Activated T-cell treated with anti-CD3 and anti-CD28 coated beads, Interleukin-2, amount 50 U/mL, for 4 hours (primary cell): ENCODE measurements at regions not wholly inside any gene's neighbourhood (a gene's known extent, or its start where the extent isn't known, plus 50 kb on each side); places are given as distances from the start of the nearest gene placed in this dataset.

Experiments
- ATAC-seq, 2 donors: fragments of 200-7000 bp; cut with Tn5 transposase; one replicate each; pipeline ENCODE4 v1.10.0; 2021
- DNase-seq: peaks from one replicate; pipeline ENCODE4 v3.0.0-alpha.2; 2020
- H3K27me3 Mint-ChIP-seq: one replicate; pipeline ENCODE4 v1.8.0; 2021; ENCODE audit warnings: low read depth, mixed read lengths
- H3K36me3 Mint-ChIP-seq: one replicate; pipeline ENCODE4 v1.8.0; 2022; ENCODE audit warnings: mixed read lengths; ENCODE audit not compliant: insufficient read depth
- H3K4me1 Mint-ChIP-seq: one replicate; pipeline ENCODE4 v1.8.0; 2021; ENCODE audit warnings: low read depth, mixed read lengths
- H3K4me3 Mint-ChIP-seq: one replicate; pipeline ENCODE4 v1.8.0; 2021; ENCODE audit warnings: mild to moderate bottlenecking, moderate library complexity, mixed read lengths
- H3K9me3 Mint-ChIP-seq: one replicate; pipeline ENCODE4 v1.8.0; 2021; ENCODE audit warnings: mixed read lengths

DNA sequence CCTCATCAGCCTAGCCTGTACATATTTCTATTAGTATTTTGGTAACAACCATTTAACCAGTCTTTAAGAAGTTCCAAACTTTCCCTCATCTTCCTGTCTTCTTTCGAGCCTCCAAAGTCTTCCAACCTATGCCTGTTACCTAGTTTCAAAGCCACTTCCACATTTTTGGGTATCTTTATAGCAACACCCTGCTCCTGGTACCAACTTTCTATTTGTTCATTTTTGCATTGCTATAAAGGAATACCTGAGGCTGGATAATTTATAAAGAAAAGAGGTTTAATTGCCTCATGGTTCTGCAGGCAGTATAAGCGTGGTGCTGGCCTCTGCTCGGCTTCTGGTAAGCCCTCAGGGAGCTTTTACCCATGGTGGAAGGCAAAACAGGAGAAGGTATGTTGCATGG, 578.8 kb upstream of the AUTS2 start:
- no peak for ATAC-seq
- no peak overlapping the region for H3K4me3 Mint-ChIP-seq
- no peaks in the 10 kb centered on the region for H3K27me3 Mint-ChIP-seq

DNA sequence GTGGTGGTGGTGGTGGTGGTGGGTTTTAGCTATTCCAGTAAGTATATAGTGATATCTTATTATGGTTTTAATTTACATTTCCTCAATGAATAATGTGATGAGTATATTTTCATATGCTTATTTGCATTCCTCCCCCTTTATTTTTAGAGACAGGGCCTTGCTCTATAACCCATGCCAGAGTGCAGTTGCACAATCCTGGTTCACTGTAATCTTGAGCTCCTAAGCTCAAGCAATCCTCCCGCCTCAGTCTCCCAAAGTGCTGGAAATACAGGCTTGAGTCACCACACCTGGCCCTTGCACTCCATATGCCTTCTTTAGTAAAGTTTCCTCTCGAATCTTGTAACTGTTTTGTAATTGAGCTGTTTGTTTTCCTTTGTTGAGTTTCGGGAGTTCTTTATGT, 577.7 kb upstream of the AUTS2 start:
- no peaks in the 10 kb centered on the region for H3K4me1 Mint-ChIP-seq
- H3K36me3 Mint-ChIP-seq, result no peaks in the 10 kb centered on the region
- H3K9me3 Mint-ChIP-seq, result peaks cover 22% of the 10 kb centered on the region
- H3K27me3 Mint-ChIP-seq, result no peaks in the 10 kb centered on the region
- no peak overlapping the region for H3K4me3 Mint-ChIP-seq
- ATAC-seq (no peak), DNase-seq (no peak)

More for the DNA sequence above, 578.8 kb upstream of the AUTS2 start:
- H3K9me3 Mint-ChIP-seq, result peaks cover 24% of the 10 kb centered on the region
- H3K4me1 Mint-ChIP-seq, result no peaks in the 10 kb centered on the region
- DNase-seq, result no peak
- H3K36me3 Mint-ChIP-seq, result no peaks in the 10 kb centered on the region

DNA sequence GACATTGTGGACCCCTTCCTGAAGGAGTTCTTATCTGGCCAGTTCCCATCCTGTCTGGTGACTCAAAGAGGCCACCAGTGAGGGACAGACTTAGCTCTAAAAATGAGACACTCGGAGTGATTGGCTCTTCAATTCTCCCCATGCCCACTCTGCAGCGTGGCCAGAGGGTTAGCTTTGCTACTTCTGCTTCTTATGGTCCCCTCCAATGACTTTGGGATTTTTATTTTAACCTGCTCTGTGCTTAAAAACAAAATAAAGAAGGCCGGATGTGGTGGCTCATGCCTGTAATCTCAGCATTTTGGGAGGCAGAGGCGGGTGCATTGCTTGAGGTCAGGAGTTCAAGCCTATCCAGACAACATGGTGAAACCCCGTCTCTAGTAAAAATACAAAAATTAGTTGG, 573.0 kb upstream of the AUTS2 start:
- ATAC-seq (no peak), DNase-seq (no peak)
- no peaks in the 10 kb centered on the region for H3K27me3 Mint-ChIP-seq
- H3K4me3 Mint-ChIP-seq, result no peak overlapping the region
- H3K9me3 Mint-ChIP-seq, result peaks cover 9% of the 10 kb centered on the region
- H3K4me1 Mint-ChIP-seq, result no peaks in the 10 kb centered on the region
- no peaks in the 10 kb centered on the region for H3K36me3 Mint-ChIP-seq

DNA sequence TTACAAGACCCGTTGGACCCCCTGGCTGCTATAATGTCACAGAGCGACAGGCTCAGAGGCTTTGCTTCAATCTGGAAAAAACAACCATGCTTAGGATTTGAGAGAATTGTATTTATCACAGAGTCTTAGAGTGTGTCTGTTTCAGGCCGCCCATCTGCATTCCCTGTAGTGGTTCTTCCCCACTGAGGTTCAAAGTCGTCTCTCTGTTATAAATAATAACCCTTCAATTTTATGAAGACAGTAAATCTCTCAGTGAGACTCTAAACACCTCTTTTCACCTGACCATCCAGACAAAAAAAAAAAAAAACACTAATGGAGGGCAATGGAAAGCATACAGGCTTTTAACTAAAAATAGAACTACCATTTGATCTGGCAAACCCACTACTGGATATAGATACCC, 565.4 kb upstream of the AUTS2 start:
- Mint-ChIP-seq H3K36me3 (no peaks in the 10 kb centered on the region), H3K4me3 (no peak overlapping the region), H3K4me1 (no peaks in the 10 kb centered on the region), H3K9me3 (peaks cover 4% of the 10 kb centered on the region), H3K27me3 (no peaks in the 10 kb centered on the region)
- no peak for ATAC-seq
- no peak for DNase-seq

GRCh38 chr7:69035826-69036225, 562.4 kb upstream of the AUTS2 start:
- Mint-ChIP-seq H3K27me3 (no peaks in the 10 kb centered on the region), H3K4me1 (no peaks in the 10 kb centered on the region), H3K9me3 (no peaks in the 10 kb centered on the region), H3K36me3 (no peaks in the 10 kb centered on the region), H3K4me3 (no peak overlapping the region)
- no peak for DNase-seq
- ATAC-seq, result no peak

DNA sequence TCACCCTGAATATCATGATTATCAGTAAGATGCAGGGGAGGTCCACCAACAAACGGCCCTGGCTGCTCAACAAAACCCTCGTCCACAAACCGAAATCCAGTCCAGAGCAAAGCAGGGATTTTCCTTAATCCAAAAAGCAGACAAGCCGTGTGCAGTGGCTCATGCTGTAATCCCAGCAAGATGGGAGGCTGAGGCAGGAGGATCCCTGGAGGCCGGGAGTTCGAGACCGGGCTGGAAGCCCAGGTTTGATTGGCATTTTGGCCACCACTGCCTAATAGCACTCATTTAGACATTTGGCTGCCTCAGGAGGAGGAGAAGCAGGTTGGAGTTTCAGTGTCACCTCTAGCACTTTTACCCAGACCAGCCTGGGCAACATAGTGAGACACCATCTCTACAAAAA, 562.0 kb upstream of the AUTS2 start:
- ATAC-seq (no peak), DNase-seq (no peak)
- no peak overlapping the region for H3K4me3 Mint-ChIP-seq
- no peaks in the 10 kb centered on the region for H3K4me1 Mint-ChIP-seq
- no peaks in the 10 kb centered on the region for H3K27me3 Mint-ChIP-seq
- H3K9me3 Mint-ChIP-seq, result no peaks in the 10 kb centered on the region
- H3K36me3 Mint-ChIP-seq, result no peaks in the 10 kb centered on the region

DNA sequence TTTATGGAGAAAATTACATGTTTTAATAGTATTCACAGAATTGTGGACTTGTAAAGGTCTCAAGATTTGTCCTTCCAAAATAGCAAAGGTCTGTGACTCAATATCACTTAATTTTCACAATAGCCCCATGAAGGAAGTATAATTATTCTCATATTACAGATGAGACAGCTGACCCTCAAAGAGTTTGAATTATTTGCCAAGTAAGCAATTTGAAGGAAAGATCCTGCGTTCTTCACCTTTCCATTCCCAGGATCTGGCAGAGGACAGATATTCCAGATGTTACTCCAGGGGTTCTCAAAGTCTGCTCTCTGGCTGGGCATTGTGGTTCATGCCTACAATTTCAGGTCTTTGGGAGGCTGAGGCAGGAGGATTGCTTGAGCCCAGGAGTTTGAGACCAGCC, 559.4 kb upstream of the AUTS2 start:
- H3K27me3 Mint-ChIP-seq, result no peaks in the 10 kb centered on the region
- H3K36me3 Mint-ChIP-seq, result no peaks in the 10 kb centered on the region
- H3K9me3 Mint-ChIP-seq, result peaks cover 11% of the 10 kb centered on the region
- H3K4me3 Mint-ChIP-seq, result no peak overlapping the region
- ATAC-seq (no peak), DNase-seq (no peak)
- no peaks in the 10 kb centered on the region for H3K4me1 Mint-ChIP-seq

GRCh38 chr7:69042138-69042537, 556.1 kb upstream of the AUTS2 start:
- H3K4me1 Mint-ChIP-seq, result no peaks in the 10 kb centered on the region
- ATAC-seq (no peak), DNase-seq (no peak)
- H3K9me3 Mint-ChIP-seq, result peaks cover 11% of the 10 kb centered on the region
- no peak overlapping the region for H3K4me3 Mint-ChIP-seq
- H3K36me3 Mint-ChIP-seq, result no peaks in the 10 kb centered on the region
- H3K27me3 Mint-ChIP-seq, result no peaks in the 10 kb centered on the region

GRCh38 chr7:69047151-69047754, 551.0 kb upstream of the AUTS2 start:
- Mint-ChIP-seq H3K4me1 (no peaks in the 10 kb centered on the region), H3K9me3 (peaks cover 16% of the 10 kb centered on the region), H3K27me3 (no peaks in the 10 kb centered on the region), H3K36me3 (no peaks in the 10 kb centered on the region), H3K4me3 (no peak overlapping the region)
- ATAC-seq (no peak), DNase-seq (no peak)

- Mint-ChIP-seq H3K36me3 (no peaks in the 10 kb centered on the region), H3K4me1 (no peaks in the 10 kb centered on the region), H3K27me3 (no peaks in the 10 kb centered on the region), H3K4me3 (no peak overlapping the region), H3K9me3 (peaks cover 13% of the 10 kb centered on the region)
- ATAC-seq, result no peak
- no peak for DNase-seq
Observed at GRCh38 chr7:69049326-69049725, 548.9 kb upstream of the AUTS2 start.

GRCh38 chr7:69052447-69052846, 545.8 kb upstream of the AUTS2 start:
- Mint-ChIP-seq H3K4me3 (no peak overlapping the region), H3K36me3 (no peaks in the 10 kb centered on the region), H3K9me3 (peaks cover 17% of the 10 kb centered on the region), H3K27me3 (no peaks in the 10 kb centered on the region), H3K4me1 (no peaks in the 10 kb centered on the region)
- DNase-seq (no peak), ATAC-seq (no peak)

DNA sequence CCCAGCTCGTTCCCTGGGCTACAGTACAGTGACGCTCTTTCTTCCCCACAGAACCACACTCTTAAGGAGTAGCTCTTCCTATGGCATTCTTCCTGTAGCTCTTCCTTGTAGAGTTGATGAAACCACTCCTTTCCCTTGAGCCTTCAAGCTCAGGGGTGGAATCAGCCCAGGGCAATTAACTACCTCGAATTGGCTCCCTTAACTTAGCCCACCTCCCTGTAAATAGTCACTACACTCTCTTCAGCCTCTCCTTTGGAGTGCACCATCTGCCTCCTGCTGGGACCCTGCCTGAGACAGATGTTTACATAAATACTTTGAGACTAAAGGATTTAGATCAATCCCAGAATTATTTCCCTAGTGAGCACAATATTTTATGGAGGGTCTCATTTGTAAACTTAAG, 537.8 kb upstream of the AUTS2 start:
- no peak for ATAC-seq
- Mint-ChIP-seq H3K4me1 (no peaks in the 10 kb centered on the region), H3K27me3 (no peaks in the 10 kb centered on the region), H3K9me3 (peaks cover 13% of the 10 kb centered on the region), H3K4me3 (no peak overlapping the region), H3K36me3 (no peaks in the 10 kb centered on the region)
- no peak for DNase-seq

DNA sequence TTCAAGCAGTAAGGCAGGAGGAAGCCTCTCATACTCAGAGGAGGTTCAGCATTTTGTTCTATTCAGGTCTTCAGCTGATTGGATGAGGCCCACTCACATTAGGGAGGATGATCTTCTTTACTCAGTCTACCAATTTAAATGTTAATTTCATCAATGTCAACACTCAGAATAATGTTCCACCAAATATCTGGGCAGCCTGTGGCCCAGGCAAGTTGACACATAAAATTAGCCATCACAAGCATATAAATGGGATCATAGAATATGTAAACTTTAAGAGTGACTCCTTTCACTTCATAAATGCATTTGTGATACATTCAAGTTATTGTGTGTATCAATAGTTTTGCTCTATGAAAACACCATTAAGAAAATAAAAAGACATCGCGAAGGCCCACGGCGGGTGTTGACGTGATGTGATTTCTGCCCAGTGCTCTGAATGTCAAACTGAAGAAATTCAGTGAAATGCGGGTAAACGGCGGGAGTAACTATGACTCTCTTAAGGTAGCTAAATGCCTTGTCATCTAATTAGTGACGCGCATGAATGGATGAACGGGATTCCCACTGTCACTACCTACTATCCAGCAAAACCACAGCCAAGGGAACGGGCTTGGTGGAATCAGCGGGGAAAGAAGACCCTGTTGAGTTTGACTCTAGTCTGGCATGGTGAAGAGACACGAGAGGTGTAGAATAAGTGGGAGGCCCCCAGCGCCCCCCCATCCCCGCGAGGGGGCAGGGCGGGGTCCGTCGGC, 536.1 kb upstream of the AUTS2 start:
- DNase-seq (no peak), ATAC-seq (no peak)
- no peaks in the 10 kb centered on the region for H3K27me3 Mint-ChIP-seq
- no peaks in the 10 kb centered on the region for H3K4me1 Mint-ChIP-seq
- peaks cover 19% of the 10 kb centered on the region for H3K9me3 Mint-ChIP-seq
- no peaks in the 10 kb centered on the region for H3K36me3 Mint-ChIP-seq
- H3K4me3 Mint-ChIP-seq, result no peak overlapping the region

GRCh38 chr7:69067397-69067796, 530.9 kb upstream of the AUTS2 start:
- H3K9me3 Mint-ChIP-seq, result peaks cover 24% of the 10 kb centered on the region
- no peak for ATAC-seq
- H3K27me3 Mint-ChIP-seq, result no peaks in the 10 kb centered on the region
- H3K36me3 Mint-ChIP-seq, result no peaks in the 10 kb centered on the region
- H3K4me1 Mint-ChIP-seq, result no peaks in the 10 kb centered on the region
- H3K4me3 Mint-ChIP-seq, result no peak overlapping the region
- no peak for DNase-seq

GRCh38 chr7:69070476-69070875, 527.8 kb upstream of the AUTS2 start:
- DNase-seq (no peak), ATAC-seq (no peak)
- Mint-ChIP-seq H3K4me1 (no peaks in the 10 kb centered on the region), H3K27me3 (no peaks in the 10 kb centered on the region), H3K36me3 (no peaks in the 10 kb centered on the region), H3K4me3 (no peak overlapping the region), H3K9me3 (peaks cover 28% of the 10 kb centered on the region)
